ENCODE measurements at regions not wholly inside any gene's neighbourhood (a gene's known extent, or its start where the extent isn't known, plus 50 kb on each side); places are given as distances from the start of the nearest gene placed in this dataset.

DNA sequence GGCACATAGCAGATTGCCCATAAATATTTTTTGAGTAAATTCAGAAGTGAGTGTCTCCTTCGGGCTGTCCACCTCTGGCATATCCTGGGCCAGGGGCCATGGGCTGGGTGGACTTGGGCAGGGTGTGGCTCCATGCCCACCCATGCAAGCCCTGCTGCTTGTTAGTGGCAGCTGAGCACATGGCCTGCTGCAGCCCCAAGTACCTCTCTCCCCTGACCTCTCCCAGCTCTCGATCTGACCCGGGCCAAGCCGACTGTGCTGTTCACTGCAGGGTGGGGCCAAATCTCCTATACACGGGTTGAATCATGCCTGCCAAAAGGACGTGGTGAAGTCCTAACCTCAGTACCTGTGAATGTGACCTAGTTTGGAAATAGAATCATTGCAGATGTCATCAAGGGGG is 132.5 kb upstream of the C1orf174 start:
- Histone ChIP-seq H3K27me3 (ENCODE audit: control insufficient read depth, insufficient read depth, low read length) (no peaks in the 10 kb centered on the region), H3K18ac (ENCODE audit: low read depth, low read length) (no peak overlapping the region)
- no peak for ATAC-seq (ENCODE audit: low read depth)

More for the DNA sequence above, 132.5 kb upstream of the C1orf174 start:
- no peak overlapping the region for H4K5ac ChIP-seq (ENCODE audit: low read depth, low read length)
- H3K23ac ChIP-seq (ENCODE audit: low read depth, low read length), result no peak overlapping the region
- no peaks in the 10 kb centered on the region for H3K36me3 ChIP-seq (ENCODE audit: control insufficient read depth, insufficient read depth, low read length)
- no peaks in the 10 kb centered on the region for H3K79me1 ChIP-seq (ENCODE audit: low read depth in 1 of 2, low read length in 2 of 2)
- no peak overlapping the region for H2AK9ac ChIP-seq (replicated peaks; ENCODE audit: low read depth, low read length, poor library complexity)
- no peak overlapping the region for H2AFZ ChIP-seq (replicated peaks; ENCODE audit: low read length, poor library complexity)
- POLR2A ChIA-PET (ENCODE audit: unreplicated experiment), result no interaction called here
- TF ChIP-seq CHD1 (IDR thresholded peaks at IDR 0.05; ENCODE audit: low read depth, low read length) (no peak), MAZ (IDR thresholded peaks at IDR 0.05; ENCODE audit: borderline replicate concordance, low read depth, low read length) (no peak), MXI1 (IDR thresholded peaks at IDR 0.05; ENCODE audit: borderline replicate concordance, low read depth, low read length) (no peak), RCOR1 (IDR thresholded peaks at IDR 0.05; ENCODE audit: insufficient replicate concordance, low read length) (no peak), RFX5 (IDR thresholded peaks at IDR 0.05; ENCODE audit: low read depth, low read length) (no peak), POLR2A (IDR thresholded peaks at IDR 0.05; ENCODE audit: low read depth, low read length) (no peak), CEBPB (IDR thresholded peaks at IDR 0.05; ENCODE audit: low read depth, low read length) (no peak)
- no peak overlapping the region for H3K9ac ChIP-seq (ENCODE audit: low read depth, low read length)
- in situ Hi-C loops (cut with MboI; ENCODE audit: low sequenced_read_pairs), result no loop called here
- H4K20me1 ChIP-seq (ENCODE audit: insufficient read depth, low read length), result no peaks in the 10 kb centered on the region
- CTCF ChIA-PET, result no interaction called here
- dilution Hi-C loops (cut with HindIII; ENCODE audit: low sequenced_read_pairs, unreplicated experiment), result no loop called here
- H3K4me1 ChIP-seq (ENCODE audit: control insufficient read depth, insufficient read depth, low read length), result no peaks in the 10 kb centered on the region
- H3K4ac ChIP-seq (ENCODE audit: low read depth, low read length), result no peak overlapping the region
- H3K56ac ChIP-seq (ENCODE audit: extremely low read depth, insufficient read depth, low read length), result no peak overlapping the region
- no peak overlapping the region for H2AK5ac ChIP-seq (ENCODE audit: low read depth, low read length)
- peaks cover 22% of the 10 kb centered on the region for H3K9me3 ChIP-seq (ENCODE audit: control insufficient read depth, insufficient read depth, low read length)
- no peak overlapping the region for H4K8ac ChIP-seq (ENCODE audit: low read depth in 2 of 2, low read length in 2 of 2)
- WGBS, 2 experiments (ENCODE audit: extremely low coverage in 2 of 2, insufficient read length in 1 of 2), result 20% methylated on average over 1 of the region's 6 CpGs; no CpG with 5 or more reads in 1 of the 2 experiments
- intact Hi-C loops (cut with micrococcal nuclease), result no loop called here
- H2BK5ac ChIP-seq (ENCODE audit: low read depth, low read length, poor library complexity, severe bottlenecking), result no peak overlapping the region
- DNase-seq, result no peak
- no peak overlapping the region for H3K27ac ChIP-seq (ENCODE audit: insufficient read depth, low read length)
- H3K4me3 ChIP-seq (ENCODE audit: insufficient read depth, low read depth, low read length), result no peak overlapping the region
- BruUV-seq (replicated peaks), result no TSS peak
- H4K91ac ChIP-seq (ENCODE audit: insufficient read depth, low read depth, low read length), result no peak overlapping the region
- H2BK15ac ChIP-seq (ENCODE audit: low read depth, low read length), result no peak overlapping the region
- H3K4me2 ChIP-seq (ENCODE audit: low read depth, low read length), result no peak overlapping the region
- no peaks in the 10 kb centered on the region for H3K9me1 ChIP-seq (ENCODE audit: insufficient read depth, low read length)
- H3K14ac ChIP-seq (replicated peaks; ENCODE audit: low read depth, low read length), result no peak overlapping the region
- H2BK120ac ChIP-seq (ENCODE audit: low read depth, low read length), result no peak overlapping the region
- no peak overlapping the region for H2BK20ac ChIP-seq (ENCODE audit: low read depth, low read length)
